HEK293 (cell line): ENCODE measurements at regions not wholly inside any gene's neighbourhood (a gene's known extent, or its start where the extent isn't known, plus 50 kb on each side); places are given as distances from the start of the nearest gene placed in this dataset.

Experiments
- ZNF747 ChIP-seq: fragments of 450-650 bp; formaldehyde crosslinking; IDR thresholded peaks from 2 replicates; pipeline ENCODE4 v1.5.1; 2016; ENCODE audit warnings: missing biosample characterization, missing genetic modification characterization
- TF ChIP-seq, protein P1 (sequence below): fragments of 450-650 bp; formaldehyde crosslinking; IDR thresholded peaks from 2 replicates; pipeline ENCODE4 v1.5.1; 2016; ENCODE audit warnings: missing biosample characterization, missing genetic modification characterization

DNA sequence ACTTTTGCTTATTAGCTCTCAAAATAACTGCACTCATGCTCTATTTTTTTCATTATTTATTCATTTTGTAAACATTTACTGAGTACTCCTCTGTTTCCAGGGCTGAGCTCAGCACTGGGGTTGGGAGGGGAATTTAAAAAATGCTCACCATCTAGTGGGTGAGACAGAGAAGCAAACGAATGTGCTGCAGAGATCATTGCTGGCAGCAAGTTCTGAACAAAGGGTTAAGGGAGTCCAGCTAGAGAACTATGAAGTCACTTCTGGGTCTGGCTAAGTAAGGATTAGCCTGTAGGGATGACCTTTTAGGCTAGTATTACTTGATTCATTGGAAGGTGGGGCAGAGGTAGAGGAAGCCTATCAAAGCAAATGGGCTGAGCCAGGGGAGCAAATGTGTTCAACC is 99.1 kb upstream of the ZNF644 start:
- TF ChIP-seq, protein P1, sequence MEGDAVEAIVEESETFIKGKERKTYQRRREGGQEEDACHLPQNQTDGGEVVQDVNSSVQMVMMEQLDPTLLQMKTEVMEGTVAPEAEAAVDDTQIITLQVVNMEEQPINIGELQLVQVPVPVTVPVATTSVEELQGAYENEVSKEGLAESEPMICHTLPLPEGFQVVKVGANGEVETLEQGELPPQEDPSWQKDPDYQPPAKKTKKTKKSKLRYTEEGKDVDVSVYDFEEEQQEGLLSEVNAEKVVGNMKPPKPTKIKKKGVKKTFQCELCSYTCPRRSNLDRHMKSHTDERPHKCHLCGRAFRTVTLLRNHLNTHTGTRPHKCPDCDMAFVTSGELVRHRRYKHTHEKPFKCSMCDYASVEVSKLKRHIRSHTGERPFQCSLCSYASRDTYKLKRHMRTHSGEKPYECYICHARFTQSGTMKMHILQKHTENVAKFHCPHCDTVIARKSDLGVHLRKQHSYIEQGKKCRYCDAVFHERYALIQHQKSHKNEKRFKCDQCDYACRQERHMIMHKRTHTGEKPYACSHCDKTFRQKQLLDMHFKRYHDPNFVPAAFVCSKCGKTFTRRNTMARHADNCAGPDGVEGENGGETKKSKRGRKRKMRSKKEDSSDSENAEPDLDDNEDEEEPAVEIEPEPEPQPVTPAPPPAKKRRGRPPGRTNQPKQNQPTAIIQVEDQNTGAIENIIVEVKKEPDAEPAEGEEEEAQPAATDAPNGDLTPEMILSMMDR, result no peak
- TF ChIP-seq ZNF747 (tag by site-specific recombination), result no peak
